GM18517 (cell line): ENCODE measurements at regions not wholly inside any gene's neighbourhood (a gene's known extent, or its start where the extent isn't known, plus 50 kb on each side); places are given as distances from the start of the nearest gene placed in this dataset.

ENCODE experiments used
- ATAC-seq: cut with Tn5 transposase; IDR thresholded peaks from one replicate; pipeline ENCODE4 v1.9.1; 2021; ENCODE audit warnings: mild to moderate bottlenecking, moderate library complexity; ENCODE audit not compliant: unreplicated experiment

DNA sequence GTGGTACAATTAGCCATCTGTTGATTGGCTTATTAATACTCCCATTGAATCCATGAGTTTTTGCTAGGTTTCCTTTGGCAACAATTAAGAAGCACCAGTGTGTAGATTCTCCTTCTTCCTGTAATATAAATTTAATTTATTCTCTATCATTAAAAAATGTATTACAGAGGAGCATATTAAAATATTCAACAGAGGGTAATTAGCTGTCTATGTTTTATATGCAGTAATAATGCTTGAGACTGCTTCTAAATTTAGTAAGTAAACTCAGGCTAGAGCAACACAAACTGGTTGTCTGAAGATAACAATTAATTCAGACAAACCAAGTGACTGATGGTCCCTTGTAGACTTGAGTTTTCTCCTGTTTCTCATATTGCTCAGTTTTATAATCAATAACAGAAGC, 192.4 kb downstream of the FAT4 start:
- ATAC-seq = no peak

DNA sequence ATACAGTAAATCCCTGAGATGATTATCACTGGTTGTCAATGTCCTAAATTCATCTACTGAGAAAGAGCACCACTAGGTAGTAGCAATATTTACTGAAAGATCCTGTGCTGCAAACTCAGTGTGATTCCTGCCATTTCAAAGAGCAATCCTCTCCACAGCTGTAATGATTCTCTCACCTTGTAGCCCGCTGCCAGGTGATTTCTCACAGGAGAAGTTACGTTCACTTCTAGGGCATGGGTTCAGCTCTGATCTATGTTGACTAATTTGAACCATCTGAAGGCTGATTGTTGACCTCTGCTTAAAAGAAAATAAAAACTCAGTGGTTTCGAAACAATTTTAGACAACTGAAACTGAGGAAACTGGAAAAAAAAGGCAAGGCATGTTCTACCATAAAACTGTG, 197.0 kb downstream of the FAT4 start:
- no peak for ATAC-seq

DNA sequence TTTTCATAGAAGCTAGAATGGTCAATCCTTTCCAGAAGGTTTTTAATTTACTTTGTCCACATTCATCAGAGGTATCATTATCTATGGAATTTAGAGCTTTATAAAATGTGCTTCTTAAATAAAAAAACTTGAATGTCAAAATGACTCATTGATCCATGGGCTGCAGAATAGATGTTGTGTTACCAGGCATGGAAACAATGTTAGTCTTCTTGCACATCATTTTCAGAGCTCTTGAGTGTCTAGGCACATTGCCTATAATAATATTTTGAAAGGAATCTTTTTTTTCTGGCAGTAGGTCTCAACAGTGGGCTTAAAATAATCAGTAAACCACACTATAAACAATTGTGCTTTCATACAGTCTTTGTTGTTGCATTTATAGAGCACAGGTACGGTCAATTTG, 200.3 kb downstream of the FAT4 start:
- no peak for ATAC-seq

DNA sequence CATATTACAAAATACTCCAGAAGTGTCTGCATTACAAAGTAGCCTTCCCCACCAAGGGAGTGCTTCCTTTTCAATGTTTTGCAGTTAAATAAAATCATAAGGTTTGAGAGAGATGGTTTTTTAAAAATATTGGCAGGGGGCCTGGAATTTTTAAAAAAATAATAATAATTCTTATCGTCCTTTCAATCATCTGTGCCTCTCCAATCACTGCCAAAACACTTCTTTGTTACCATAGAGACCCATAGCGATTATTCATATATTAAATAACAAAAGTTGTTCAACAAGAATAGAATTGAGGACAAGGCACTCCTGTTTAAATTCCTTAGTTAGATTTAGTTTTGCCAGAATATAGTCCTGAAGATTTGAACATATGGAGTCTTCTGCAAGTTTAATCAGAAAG, 203.1 kb downstream of the FAT4 start:
- no peak for ATAC-seq

DNA sequence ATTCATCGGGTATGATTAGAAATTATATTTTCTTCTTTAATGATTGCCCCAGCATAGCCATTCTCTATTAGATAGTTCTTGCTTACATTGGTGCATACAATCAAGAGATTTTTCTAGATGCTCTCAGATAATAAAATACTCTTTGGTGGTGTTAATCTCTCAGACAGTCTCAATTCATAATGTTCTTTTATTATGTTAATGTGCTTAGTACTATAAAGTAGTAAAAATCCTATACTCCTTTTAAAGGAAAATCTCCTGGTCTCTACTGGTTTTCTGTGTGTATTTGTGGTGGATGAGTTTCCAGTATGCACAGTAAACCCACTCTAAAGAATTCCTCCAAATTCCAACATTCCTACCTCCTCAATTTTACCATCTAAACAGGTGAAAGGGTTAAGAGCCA, 203.5 kb downstream of the FAT4 start:
- no peak for ATAC-seq

DNA sequence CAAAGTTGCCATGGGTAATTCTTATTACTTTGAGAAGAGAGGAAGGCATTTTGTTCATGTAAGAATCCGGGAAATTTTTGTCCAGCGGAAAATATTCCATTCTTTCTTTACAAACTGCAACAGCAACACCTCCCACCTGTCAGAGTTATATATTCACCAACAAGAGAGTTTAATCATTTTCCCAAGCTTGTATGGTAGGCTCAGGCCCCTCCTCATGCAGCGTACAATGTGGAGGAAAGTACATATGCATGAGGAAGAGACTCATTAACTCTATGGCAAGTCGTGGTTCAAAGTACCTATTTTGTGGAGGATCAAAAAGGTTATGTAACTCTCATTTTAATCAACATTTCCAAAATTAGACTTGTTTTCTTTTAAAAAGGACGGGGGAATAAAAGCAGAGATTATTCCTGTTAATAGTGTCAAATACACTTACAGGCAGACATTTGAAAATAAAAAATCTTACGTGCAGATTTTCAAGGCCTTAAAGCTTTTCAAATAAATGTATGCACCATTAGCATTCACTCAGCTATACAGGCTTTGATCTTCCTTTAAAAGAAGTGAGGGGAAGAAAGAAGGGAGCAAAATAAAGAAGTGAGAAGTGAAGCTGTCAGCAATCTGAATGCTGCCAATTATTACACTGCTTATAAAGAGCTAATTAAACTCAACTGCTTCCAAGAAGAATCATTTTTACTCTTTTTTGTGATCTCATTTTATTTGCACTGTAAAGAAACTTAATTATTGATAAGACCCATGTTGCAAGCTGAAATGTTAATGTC, 204.8 kb downstream of the FAT4 start:
- ATAC-seq = no peak

DNA sequence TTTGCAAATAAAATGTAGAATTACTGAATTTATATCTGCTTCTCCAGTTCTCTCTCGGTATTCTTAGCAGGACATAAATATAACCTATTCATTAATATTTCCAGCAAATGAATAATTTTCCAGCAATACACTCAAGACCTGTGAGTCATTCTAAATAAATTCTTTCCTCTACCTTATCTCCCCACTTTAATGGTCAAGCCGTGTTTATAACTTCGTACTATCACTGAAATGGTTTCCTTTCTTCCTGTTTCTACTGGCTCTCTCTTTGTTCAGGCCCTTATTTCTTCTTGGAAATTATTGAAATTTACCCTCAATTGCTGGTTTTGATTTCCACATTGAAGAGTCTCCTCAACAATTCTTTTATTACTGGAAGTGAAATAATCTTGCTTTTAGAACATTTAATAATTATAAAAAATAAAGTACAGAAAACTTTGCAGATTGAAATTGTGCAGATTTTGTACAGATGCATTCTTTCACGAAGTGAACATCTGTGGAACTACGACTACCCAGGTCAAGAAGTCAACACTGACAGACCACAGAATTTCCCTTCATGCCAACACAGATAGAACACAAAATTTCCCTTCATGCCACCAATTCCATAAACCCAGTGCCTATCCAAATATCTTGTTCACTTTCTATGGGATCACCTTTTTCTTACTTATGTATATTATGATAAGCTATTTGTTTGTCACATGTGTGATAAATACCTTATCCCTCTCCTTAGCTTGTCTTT, 205.7 kb downstream of the FAT4 start:
- no peak for ATAC-seq

DNA sequence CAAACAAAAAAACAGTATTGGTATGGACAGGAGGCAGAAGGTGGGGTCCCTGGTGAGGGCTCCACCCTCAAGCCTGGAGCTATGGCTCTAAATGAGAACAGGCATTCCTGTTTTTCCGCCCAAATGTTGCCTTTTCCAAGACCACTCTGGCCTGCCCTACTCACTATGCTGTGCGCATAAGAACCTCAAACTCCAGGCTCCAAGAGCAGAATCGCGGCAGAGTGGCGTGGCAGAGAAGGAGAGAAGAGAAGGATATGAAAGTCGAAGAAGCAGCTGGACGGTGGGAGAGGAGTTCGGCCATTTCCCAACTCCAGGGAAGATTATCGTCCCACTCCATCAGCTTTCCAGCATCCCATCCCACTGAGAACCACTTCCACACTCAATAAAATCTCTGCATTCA, 207.8 kb downstream of the FAT4 start:
- no peak for ATAC-seq

DNA sequence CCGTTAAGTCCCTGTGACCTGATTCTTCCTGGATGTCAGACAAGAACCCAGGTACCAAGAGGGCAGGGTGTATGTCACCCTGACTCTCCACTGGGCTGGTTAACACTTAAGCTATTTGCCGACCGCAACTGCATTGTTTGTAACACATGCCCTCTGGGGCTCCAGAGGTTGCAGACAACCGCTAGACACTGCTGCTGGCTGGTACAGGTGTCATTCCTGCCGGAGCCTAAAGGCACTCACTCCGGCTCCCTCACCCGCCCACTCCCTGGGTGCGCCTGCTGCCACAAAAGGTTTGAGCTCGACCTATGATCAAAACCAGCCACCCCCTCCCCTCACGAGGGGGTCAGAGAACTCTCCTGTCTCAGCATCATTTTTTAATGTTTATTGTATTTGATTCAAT, 208.2 kb downstream of the FAT4 start:
- no peak for ATAC-seq

DNA sequence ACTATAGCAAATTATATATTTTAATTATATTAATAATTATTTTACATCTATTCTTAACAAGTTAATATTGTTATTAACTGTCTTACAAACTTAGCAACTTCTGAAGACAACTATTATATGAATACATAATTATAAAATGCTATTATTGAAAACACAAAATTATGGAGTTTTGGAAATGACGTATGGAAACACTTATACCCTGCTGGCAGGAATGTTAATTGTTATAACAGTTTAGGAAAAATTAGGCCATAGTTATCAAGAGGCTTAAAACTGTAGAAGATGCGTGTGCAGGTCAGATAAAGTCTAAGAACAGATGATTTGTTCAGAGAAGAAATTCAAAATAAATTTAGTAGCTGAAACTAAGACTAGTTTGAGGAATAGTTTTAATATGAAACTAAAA, 211.7 kb downstream of the FAT4 start:
- no peak for ATAC-seq

DNA sequence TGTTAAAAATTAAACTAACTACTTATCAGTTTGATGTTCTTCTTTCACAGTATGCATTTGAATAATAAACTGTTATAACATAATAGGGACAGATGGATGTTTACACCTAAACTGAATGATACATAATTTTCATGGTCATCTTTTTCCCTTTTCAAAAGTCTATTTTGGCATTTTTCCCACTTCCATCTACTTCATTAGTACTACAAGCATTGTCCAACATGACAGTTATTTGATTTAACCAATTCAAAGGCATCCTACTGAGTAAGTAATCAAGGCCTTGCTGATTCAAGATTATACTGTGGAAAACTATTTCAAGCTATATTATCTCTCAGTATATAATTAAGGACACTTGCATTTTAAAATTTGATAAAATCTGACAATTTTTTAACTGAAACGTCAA, 212.9 kb downstream of the FAT4 start:
- no peak for ATAC-seq

DNA sequence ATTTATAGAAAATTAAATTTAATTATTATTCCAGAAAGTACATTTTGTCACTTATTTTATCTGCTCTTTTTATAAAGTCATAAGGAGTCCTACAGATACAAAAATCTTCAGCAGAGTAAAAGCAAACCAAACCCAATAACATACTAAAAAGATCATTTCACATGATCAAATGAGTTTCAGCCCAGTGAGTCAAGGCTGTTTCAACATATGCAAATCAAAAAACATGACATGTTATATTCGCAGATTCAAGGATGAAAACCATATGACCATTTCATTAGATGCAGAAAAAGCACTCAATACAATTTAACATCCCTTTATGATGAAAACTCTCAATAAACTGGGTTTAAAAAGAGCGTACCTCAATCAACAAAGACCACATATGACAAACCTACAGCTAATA, 214.3 kb downstream of the FAT4 start:
- no peak for ATAC-seq

DNA sequence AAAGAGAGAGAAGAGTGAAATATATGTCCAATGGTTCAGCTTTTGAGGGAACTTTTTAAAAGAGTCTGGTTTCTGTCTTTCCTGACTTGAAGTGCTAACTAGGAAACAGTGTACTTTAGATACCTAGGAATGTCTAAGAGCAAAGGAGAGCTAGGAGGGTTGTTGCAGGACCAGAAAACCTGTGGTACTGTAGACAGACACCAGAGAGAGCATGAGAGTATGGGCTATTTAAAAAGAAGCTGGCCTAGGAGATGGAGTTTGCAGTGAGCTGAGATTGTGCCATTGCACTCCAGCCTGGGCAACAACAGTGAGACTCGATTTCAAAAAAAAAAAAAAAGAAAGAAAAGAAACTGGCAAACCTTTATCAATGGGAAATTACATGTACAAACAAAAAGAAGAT, 223.9 kb downstream of the FAT4 start:
- ATAC-seq = no peak

DNA sequence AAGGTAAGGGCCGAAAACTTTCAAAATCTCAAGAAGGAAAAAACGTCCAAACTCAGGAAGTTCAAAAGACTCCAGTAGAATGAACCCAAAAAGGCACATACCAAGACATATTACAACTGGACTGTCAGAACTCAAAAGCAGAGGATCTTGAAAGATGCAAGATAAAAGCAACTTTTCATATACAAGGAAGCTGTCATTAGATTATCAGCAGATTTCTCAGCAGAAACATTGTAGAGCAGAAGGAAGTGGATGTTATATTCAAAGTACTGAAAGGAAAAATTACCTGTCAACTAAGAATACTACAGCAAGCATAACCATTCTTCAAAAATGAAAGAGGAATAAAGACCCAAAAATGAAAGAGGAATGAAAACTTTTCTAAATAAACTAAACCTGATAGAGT, 224.9 kb downstream of the FAT4 start:
- no peak for ATAC-seq

DNA sequence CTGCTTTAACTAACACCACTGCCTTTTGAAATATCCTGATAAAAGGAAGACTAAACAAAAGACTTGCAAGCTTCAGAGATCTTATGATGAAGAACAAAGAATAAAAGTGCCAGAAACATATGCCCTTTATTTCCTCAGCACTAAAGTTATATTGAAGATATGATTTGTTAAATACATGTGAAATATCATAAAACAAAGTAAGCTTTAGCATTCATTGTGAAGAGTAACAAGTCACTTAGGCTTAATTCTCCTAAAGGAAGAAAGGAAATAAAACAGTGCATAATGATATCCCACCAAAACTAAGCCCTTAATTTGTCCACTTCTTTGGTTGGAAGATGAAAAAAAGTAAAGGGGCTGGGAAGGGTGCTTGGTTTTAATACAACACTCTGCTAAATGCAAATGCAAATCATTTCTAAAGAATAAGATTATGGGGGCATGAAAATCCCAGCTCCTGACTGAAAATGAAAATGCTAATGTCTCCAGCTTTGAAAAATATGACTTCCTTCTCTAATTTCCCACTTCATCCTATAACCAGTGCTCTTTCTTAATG, 227.2 kb downstream of the FAT4 start:
- ATAC-seq = no peak

DNA sequence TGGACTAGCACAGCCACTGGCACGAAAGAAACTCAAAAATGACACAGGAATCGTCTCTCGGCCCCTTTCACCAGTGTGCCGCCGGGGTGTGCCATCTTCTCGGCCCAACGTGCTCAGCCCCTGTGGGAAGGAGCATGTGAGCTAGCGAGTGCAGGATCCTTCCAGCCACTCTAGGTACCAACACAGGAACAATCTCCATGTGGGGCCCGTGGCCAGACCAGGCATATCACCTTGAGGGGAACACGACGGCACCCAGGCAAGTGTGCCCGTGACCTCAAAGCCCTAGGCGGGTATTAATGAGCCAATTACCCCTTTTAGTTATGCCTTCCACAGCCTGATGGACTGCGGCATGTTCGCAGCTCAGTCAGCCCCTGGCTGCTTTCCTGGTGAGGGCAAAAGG, 231.5 kb downstream of the FAT4 start:
- ATAC-seq = no peak

DNA sequence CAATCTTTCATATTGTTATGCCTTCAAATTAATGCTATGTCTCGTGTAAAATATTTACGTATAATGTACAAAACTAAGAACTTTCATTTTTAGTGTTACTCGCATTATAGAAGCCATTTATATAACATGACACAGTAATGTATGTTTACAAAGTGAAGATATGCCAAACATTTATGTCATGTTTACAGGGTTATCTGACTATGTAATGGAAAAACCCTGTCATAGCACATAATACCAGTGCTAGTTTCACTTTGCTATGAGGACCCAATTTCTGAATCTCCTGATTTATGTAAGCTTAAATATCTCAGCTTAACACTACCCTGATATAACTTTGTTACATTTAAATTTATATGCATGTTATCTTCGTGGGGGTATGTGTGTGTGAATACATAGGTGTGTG, 233.1 kb downstream of the FAT4 start:
- no peak for ATAC-seq

DNA sequence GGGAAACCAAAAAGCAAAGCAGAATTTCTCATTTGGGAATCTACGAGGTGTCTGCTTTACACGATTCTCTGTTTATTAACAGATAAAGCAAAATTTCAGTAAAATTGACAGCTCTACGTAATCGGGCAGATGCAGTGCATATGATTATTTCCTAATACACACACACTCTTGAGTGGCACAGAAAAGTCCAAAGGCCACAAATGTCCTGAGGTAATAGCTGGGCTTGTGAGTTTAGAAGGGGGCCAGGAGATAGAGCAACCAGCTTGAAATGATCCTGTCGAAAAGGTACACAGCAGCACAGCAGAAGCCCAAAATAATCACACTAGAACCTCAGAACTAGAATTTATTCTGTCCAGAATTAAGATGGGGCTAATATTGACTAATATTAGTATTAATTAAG, 236.0 kb downstream of the FAT4 start:
- ATAC-seq = no peak

DNA sequence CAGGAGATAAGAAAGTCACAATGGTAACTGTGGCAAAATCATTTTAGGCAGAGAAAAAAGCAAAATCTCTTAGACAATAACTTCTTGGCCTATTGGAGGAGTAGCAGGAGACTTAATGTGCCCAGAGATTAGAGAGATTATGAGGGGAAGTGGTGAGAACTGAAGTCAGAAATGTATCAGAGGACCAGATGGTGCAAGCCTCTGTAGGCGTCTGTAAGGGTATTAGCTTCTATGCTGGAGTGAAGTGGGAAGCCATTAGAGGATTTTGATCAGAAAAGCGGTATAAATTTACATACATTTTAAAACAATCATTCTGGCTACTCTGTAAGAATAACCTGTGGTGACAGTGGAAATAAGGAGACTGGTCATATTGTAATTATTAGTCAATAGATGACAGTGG, 236.7 kb downstream of the FAT4 start:
- no peak for ATAC-seq

DNA sequence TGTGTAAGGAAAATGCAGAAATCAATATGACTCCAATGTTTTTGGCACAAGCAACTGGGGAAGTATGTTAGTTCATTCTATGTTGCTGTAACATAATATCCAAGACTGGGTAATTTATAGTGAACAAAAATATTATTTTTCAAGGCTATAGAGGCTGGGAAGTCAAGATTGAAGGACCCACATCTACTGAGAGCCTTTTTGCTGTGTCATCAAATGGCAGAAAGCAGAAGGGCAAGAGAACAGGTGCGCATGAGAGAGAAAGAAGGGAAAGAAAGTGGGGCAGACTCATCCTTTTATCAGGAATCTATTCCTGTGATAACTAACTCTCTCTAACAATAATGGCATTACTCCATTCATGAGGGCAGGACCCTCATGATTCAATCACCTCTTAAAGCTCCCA, 237.2 kb downstream of the FAT4 start:
- no peak for ATAC-seq

DNA sequence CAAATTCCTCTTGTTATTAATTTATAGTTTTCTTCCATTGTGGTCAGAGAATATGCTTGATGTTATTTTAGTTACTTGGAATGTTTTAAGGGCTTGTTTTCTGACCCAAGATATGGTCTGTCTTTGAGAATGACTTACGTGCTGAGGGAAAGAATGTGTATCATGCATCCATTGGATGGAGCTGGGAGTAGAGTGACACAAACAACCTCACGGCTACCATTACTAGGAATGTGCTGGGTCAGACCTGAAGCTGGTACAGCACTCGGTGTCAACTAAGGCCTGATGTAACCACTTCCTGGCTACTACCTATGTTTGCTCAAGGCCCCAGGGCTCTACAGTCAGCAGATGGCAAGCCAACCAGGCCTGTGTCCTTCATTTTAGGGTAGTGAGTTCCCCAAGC, 257.8 kb downstream of the FAT4 start:
- no peak for ATAC-seq

DNA sequence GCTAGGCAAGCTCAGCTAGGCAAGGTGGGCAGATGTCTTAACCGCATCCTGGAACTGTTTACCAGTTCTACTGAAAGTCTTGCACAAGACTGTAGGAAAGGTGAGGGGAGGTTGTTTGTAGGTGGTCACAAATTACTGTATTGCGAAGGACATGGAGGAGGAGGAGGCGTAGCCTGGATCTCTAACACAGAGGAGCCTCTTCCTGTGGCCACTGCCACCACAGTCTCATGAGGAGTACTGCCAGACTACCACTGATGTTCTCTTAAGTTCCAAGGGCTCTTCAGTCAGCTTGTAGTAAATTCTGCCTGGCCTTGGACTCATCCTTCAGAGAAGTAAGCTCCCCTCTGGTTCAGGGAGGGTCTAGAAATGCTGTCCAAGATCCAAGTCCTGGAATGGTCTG, 258.6 kb downstream of the FAT4 start:
- ATAC-seq = no peak
